B cell (primary cell): ENCODE measurements at regions not wholly inside any gene's neighbourhood (a gene's known extent, or its start where the extent isn't known, plus 50 kb on each side); places are given as distances from the start of the nearest gene placed in this dataset.

Experiments
- ATAC-seq: fragments of 200-7000 bp; cut with Tn5 transposase; one replicate; pipeline ENCODE4 v1.10.0; 2021; ENCODE audit warnings: low read depth, mild to moderate bottlenecking, moderate number of reproducible peaks, moderate library complexity
- CTCF ChIA-PET: fragments of 350-600 bp; sonication (Branson Sonifier 250); formaldehyde crosslinking; loops from one replicate; lab custom pipeline; 2021; ENCODE audit warnings: antibody characterized with exemption, inconsistent platforms; lab: Charles Lee
- POLR2A ChIA-PET: fragments of 350-600 bp; sonication (Branson Sonifier 250); formaldehyde crosslinking; loops from one replicate; lab custom pipeline; 2021; ENCODE audit warnings: antibody characterized with exemption; lab: Charles Lee
- DNase-seq: peaks from one replicate; pipeline ENCODE4 v3.0.0; 2013
- H2AFZ ChIP-seq: 2 replicates; pipeline ENCODE4 v1.6.1; 2012; ENCODE audit warnings: mild to moderate bottlenecking, low read depth, low read length; ENCODE audit not compliant: insufficient read depth, poor library complexity, severe bottlenecking
- H3K27ac ChIP-seq, 2 donors: 1 replicate in 1 of 2; 2 replicates in 1 of 2; pipeline ENCODE4 v1.5.1; 2012 to 2013; ENCODE audit warnings: low read length in 2 of 2, mild to moderate bottlenecking in 2 of 2, moderate library complexity in 1 of 2
- H3K27me3 ChIP-seq, 4 experiments: fragments of 200-600 bp in 1 of 4; sonication (generic) in 1 of 4; replicated peaks in 1 of 4; 1 replicate in 2 of 4; 2 replicates in 2 of 4; pipeline versions ENCODE4 v1.6.1 to v1.7.0; 2013 to 2016; ENCODE audit warnings: low read length in 3 of 4, mild to moderate bottlenecking in 2 of 4, mixed read lengths in 1 of 4, moderate library complexity in 1 of 4; ENCODE audit not compliant: insufficient read depth in 4 of 4, control insufficient read depth in 3 of 4; ENCODE audit errors: control extremely low read depth in 1 of 4
- H3K36me3 ChIP-seq, 2 experiments: replicated peaks in 1 of 2; 1 replicate in 1 of 2; 2 replicates in 1 of 2; pipeline versions ENCODE4 v1.6.1 to v1.7.1; 2013; ENCODE audit warnings: low read length in 1 of 2; ENCODE audit not compliant: insufficient read depth in 2 of 2, control insufficient read depth in 1 of 2; ENCODE audit errors: control extremely low read depth in 1 of 2, extremely low read depth in 1 of 2
- H3K4me1 ChIP-seq, 2 donors: fragments of 200-600 bp in 1 of 2; sonication (generic) in 1 of 2; 1 replicate in 1 of 2; 2 replicates in 1 of 2; pipeline versions ENCODE4 v1.5.1 to v1.6.1; 2013 to 2017; ENCODE audit warnings: low read length in 2 of 2; ENCODE audit not compliant: control insufficient read depth in 2 of 2, insufficient read depth in 2 of 2
- H3K4me2 ChIP-seq: replicated peaks from 2 replicates; pipeline ENCODE3; 2012; ENCODE audit warnings: mild to moderate bottlenecking, low read depth, low read length; ENCODE audit not compliant: poor library complexity, severe bottlenecking
- H3K4me3 ChIP-seq, 5 experiments: fragments of 200-600 bp in 1 of 5; sonication (generic) in 1 of 5; 1 replicate in 3 of 5; 2 replicates in 2 of 5; pipeline versions ENCODE4 v1.5.1 to v1.7.0; 2011 to 2016; ENCODE audit warnings: low read length in 4 of 5, mild to moderate bottlenecking in 4 of 5, low read depth in 2 of 5, control low read depth in 1 of 5, moderate library complexity in 1 of 5; ENCODE audit not compliant: insufficient read depth in 1 of 5; ENCODE audit errors: control extremely low read depth in 1 of 5, extremely low read depth in 1 of 5
- H3K79me2 ChIP-seq: fragments of 200-600 bp; sonication (generic); one replicate; pipeline ENCODE4 v1.6.0; 2016; ENCODE audit warnings: low read length; ENCODE audit not compliant: control insufficient read depth, insufficient read depth
- H3K9ac ChIP-seq: fragments of 200-600 bp; sonication (generic); 2 replicates; pipeline ENCODE4 v1.6.1; 2017; ENCODE audit warnings: mild to moderate bottlenecking, low read length, moderate library complexity
- H3K9me3 ChIP-seq, 3 donors: one replicate each; pipeline versions ENCODE4 v1.6.1 to v1.7.1; 2013; ENCODE audit warnings: low read length in 2 of 3; ENCODE audit not compliant: control insufficient read depth in 2 of 3, insufficient read depth in 1 of 3; ENCODE audit errors: control extremely low read depth in 1 of 3
- H4K20me1 ChIP-seq: 2 replicates; pipeline ENCODE4 v1.6.0; 2012; ENCODE audit warnings: mild to moderate bottlenecking, low read length; ENCODE audit not compliant: insufficient read depth, control insufficient read depth, poor library complexity, severe bottlenecking
- H3K27ac Mint-ChIP-seq: one replicate; pipeline ENCODE4 v1.8.0; 2021; ENCODE audit warnings: mixed read lengths
- H3K27me3 Mint-ChIP-seq: one replicate; pipeline ENCODE4 v1.8.0; 2021; ENCODE audit warnings: mixed read lengths
- H3K4me1 Mint-ChIP-seq: one replicate; pipeline ENCODE4 v1.8.0; 2021; ENCODE audit warnings: mixed read lengths
- H3K4me3 Mint-ChIP-seq: one replicate; pipeline ENCODE4 v1.8.0; 2021; ENCODE audit warnings: mixed read lengths
- H3K9me3 Mint-ChIP-seq: one replicate; pipeline ENCODE4 v1.8.0; 2022; ENCODE audit warnings: mixed read lengths; ENCODE audit not compliant: insufficient read depth
- EZH2 ChIP-seq: IDR thresholded peaks from 2 replicates; pipeline ENCODE4 v1.6.1; 2012; ENCODE audit warnings: borderline replicate concordance, low read depth, mild to moderate bottlenecking, moderate library complexity, low read length; ENCODE audit not compliant: insufficient read depth, poor library complexity, severe bottlenecking
- WGBS: methylation state at CpG from one replicate; pipeline ENCODE4 v1.1.5; 2013; ENCODE audit warnings: missing lambda C conversion rate; ENCODE audit not compliant: insufficient coverage; 5-methylcytosine and 5-hydroxymethylcytosine counted together
- intact Hi-C: fragments of 100-400 bp; cut with micrococcal nuclease; formaldehyde crosslinking; loops from one replicate; pipeline ENCODE4 v1.10.0; 2022
- TF ChIP-seq, protein P1 (sequence below): fragments of 200-600 bp; IDR thresholded peaks from one replicate; pipeline ENCODE4 v1.8.0; 2022; ENCODE audit warnings: antibody characterized with exemption, mild to moderate bottlenecking

DNA sequence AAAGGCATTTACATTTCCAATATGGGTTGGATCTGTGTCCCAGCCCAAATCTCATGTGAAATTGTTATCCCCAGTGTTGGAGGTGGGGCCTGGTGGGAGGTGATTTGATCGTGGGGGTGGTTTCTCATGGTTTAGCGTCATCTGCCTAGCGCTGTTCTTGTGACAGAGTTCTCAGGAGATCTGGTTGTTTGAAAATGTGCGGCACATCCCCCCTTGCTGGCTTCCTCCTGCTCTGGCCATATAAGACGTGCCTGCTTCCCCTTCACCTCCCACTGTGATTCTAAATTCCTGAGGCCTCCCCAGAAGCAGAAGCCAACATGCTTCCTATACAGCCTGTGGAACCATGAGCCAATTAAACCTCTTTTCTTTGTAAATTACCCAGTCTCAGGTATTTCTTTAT is 126.2 kb upstream of the FNDC3A start:
- ATAC-seq (no peak), DNase-seq (no peak)
- 88% methylated on average over 4 of the region's 5 CpGs for WGBS
- peaks cover 0 to 7% (median 4%) of the 10 kb centered on the region in 4 experiments for H3K27me3 ChIP-seq
- POLR2A ChIA-PET = no interaction called here
- no peaks in the 10 kb centered on the region for H3K4me1 ChIP-seq
- H2AFZ ChIP-seq = no peak overlapping the region
- H3K9ac ChIP-seq = no peak overlapping the region
- intact Hi-C loops = no loop called here
- Mint-ChIP-seq H3K27ac (no peak overlapping the region), H3K27me3 (peaks cover 36% of the 10 kb centered on the region), H3K4me1 (no peaks in the 10 kb centered on the region), H3K9me3 (no peaks in the 10 kb centered on the region), H3K4me3 (no peak overlapping the region)
- H4K20me1 ChIP-seq = no peaks in the 10 kb centered on the region
- no peaks in the 10 kb centered on the region for H3K9me3 ChIP-seq
- no peaks in the 10 kb centered on the region for H3K36me3 ChIP-seq
- no peaks in the 10 kb centered on the region for H3K79me2 ChIP-seq
- CTCF ChIA-PET = no interaction called here
- H3K4me3 ChIP-seq = no peak overlapping the region
- no peak overlapping the region for H3K4me2 ChIP-seq
- TF ChIP-seq, protein P1, sequence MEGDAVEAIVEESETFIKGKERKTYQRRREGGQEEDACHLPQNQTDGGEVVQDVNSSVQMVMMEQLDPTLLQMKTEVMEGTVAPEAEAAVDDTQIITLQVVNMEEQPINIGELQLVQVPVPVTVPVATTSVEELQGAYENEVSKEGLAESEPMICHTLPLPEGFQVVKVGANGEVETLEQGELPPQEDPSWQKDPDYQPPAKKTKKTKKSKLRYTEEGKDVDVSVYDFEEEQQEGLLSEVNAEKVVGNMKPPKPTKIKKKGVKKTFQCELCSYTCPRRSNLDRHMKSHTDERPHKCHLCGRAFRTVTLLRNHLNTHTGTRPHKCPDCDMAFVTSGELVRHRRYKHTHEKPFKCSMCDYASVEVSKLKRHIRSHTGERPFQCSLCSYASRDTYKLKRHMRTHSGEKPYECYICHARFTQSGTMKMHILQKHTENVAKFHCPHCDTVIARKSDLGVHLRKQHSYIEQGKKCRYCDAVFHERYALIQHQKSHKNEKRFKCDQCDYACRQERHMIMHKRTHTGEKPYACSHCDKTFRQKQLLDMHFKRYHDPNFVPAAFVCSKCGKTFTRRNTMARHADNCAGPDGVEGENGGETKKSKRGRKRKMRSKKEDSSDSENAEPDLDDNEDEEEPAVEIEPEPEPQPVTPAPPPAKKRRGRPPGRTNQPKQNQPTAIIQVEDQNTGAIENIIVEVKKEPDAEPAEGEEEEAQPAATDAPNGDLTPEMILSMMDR = no peak
- no peak overlapping the region for H3K27ac ChIP-seq

DNA sequence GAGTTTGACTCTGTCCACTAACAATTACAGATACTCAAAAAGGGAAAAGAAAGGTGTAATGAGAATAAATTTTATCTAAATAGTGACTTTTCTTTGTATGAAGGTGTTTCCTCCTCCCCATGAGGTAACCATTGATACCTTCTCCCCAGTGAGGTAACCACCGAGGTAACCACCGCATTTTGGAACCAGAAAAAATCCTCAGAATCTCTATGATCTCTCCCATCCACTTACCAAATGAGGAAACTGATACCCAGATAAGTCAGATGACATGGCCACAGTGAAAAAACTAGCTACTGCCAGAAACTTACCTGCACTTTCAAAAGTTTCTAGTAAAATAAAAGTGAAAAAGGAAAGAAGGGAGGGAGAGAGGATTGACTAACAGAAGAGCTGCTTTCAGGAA is 124.0 kb upstream of the FNDC3A start:
- no peak overlapping the region for H2AFZ ChIP-seq
- TF ChIP-seq EZH2 = no peak
- TF ChIP-seq, protein P1 = no peak
- no peak overlapping the region for H3K4me2 ChIP-seq
- no peak overlapping the region for H3K27ac Mint-ChIP-seq
- no peaks in the 10 kb centered on the region for H3K4me1 ChIP-seq
- DNase-seq (no peak), ATAC-seq (no peak)
- intact Hi-C loops = no loop called here
- H3K9me3 ChIP-seq = no peaks in the 10 kb centered on the region
- H3K79me2 ChIP-seq = no peaks in the 10 kb centered on the region
- no peaks in the 10 kb centered on the region for H3K36me3 ChIP-seq
- no peak overlapping the region for H3K9ac ChIP-seq
- H3K27ac ChIP-seq = no peak overlapping the region
- peaks cover 36% of the 10 kb centered on the region for H3K27me3 Mint-ChIP-seq
- H3K27me3 ChIP-seq = peaks cover 0 to 7% (median 4%) of the 10 kb centered on the region in 4 experiments
- H3K4me1 Mint-ChIP-seq = no peaks in the 10 kb centered on the region
- no peak overlapping the region for H3K4me3 ChIP-seq
- POLR2A ChIA-PET = no interaction called here
- 40% methylated on average over 2 of the region's 2 CpGs for WGBS
- no peak overlapping the region for H3K4me3 Mint-ChIP-seq
- no peaks in the 10 kb centered on the region for H4K20me1 ChIP-seq
- CTCF ChIA-PET = no interaction called here
- no peaks in the 10 kb centered on the region for H3K9me3 Mint-ChIP-seq
